ENCODE measurements at regions not wholly inside any gene's neighbourhood (a gene's known extent, or its start where the extent isn't known, plus 50 kb on each side); places are given as distances from the start of the nearest gene placed in this dataset.

GRCh38 chr11:46223252-46223513 is 54.3 kb upstream of the CREB3L1 start:
- Histone ChIP-seq H3F3A (ENCODE audit: insufficient read depth, low read length) (no peaks in the 10 kb centered on the region), H3K9me2 (replicated peaks; ENCODE audit: insufficient read depth, low read length) (no peaks in the 10 kb centered on the region), H3K9me3 (replicated peaks; ENCODE audit: insufficient read depth, low read length) (no peaks in the 10 kb centered on the region), H3K4me3 (ENCODE audit: low read length) (no peak overlapping the region), H3K9ac (ENCODE audit: low read length) (no peak overlapping the region), H3K27ac (ENCODE audit: low read length) (no peak overlapping the region), H3K79me2 (ENCODE audit: low read length) (no peaks in the 10 kb centered on the region), H3K4me2 (ENCODE audit: low read depth, low read length) (no peak overlapping the region), H2AFZ (ENCODE audit: low read length) (no peak overlapping the region), H3K27me3 (replicated peaks; ENCODE audit: insufficient read depth, low read length) (no peaks in the 10 kb centered on the region), H4K20me1 (ENCODE audit: insufficient read depth, low read length) (no peaks in the 10 kb centered on the region), H3K4me1 (ENCODE audit: low read length) (no peaks in the 10 kb centered on the region), H3K36me3 (replicated peaks; ENCODE audit: insufficient read depth, low read length) (no peaks in the 10 kb centered on the region)
- no peak for DNase-seq
- TF ChIP-seq EZH2phosphoT487 (IDR thresholded peaks at IDR 0.05; ENCODE audit: low read length) (no peak), CTCF (IDR thresholded peaks at IDR 0.05; ENCODE audit: low read length) (no peak), EZH2 (optimal IDR thresholded peaks at IDR 0.05; ENCODE audit: low read depth, low read length) (no peak)

DNA sequence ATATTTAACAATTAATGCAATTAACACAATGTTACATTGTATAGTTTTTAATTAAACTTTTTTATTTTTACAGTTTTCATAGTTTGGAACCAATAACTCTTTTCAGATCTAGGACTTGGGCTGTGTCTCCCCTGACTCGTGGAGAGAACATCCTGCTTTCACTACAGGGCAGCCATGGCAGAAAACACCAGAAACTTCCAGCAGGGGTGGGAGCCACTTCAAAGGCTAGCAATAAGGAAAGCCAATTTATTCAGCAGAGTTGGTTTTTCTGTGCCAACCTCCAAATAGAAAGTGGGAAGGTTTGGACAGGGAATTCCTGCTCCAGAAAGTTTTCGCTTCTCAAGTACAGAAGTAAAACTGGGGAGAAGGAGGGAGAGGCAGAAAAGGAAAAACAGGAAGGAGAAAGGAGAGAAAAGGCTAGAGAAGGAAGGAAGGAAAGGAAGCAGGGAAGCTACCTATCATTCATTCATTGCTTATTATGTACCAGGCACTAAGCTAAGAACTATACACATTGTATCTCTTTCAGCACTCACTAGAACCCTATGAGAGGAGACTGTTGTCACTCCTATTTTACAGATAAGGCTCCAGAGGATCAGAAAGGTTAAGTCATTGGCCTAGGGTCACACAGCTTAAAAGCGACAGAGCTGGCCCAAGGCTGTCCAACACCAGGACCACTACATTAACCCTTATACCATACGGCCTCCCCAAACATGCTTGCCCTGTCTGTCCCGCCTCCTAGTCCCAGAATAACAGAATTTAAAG is 54.8 kb upstream of the CREB3L1 start:
- Histone ChIP-seq H2AFZ (ENCODE audit: low read length) (no peak overlapping the region), H3K79me2 (ENCODE audit: low read length) (no peaks in the 10 kb centered on the region), H4K20me1 (ENCODE audit: insufficient read depth, low read length) (no peaks in the 10 kb centered on the region), H3K9ac (ENCODE audit: low read length) (no peak overlapping the region), H3K9me2 (replicated peaks; ENCODE audit: insufficient read depth, low read length) (no peaks in the 10 kb centered on the region), H3K4me2 (ENCODE audit: low read depth, low read length) (no peak overlapping the region), H3F3A (ENCODE audit: insufficient read depth, low read length) (no peaks in the 10 kb centered on the region), H3K4me3 (ENCODE audit: low read length) (no peak overlapping the region), H3K27ac (ENCODE audit: low read length) (no peak overlapping the region), H3K27me3 (replicated peaks; ENCODE audit: insufficient read depth, low read length) (no peaks in the 10 kb centered on the region), H3K4me1 (ENCODE audit: low read length) (no peaks in the 10 kb centered on the region), H3K36me3 (replicated peaks; ENCODE audit: insufficient read depth, low read length) (no peaks in the 10 kb centered on the region), H3K9me3 (replicated peaks; ENCODE audit: insufficient read depth, low read length) (no peaks in the 10 kb centered on the region)
- no peak for DNase-seq
- TF ChIP-seq EZH2phosphoT487 (IDR thresholded peaks at IDR 0.05; ENCODE audit: low read length) (no peak), EZH2 (optimal IDR thresholded peaks at IDR 0.05; ENCODE audit: low read depth, low read length) (no peak), CTCF (IDR thresholded peaks at IDR 0.05; ENCODE audit: low read length) (no peak)

DNA sequence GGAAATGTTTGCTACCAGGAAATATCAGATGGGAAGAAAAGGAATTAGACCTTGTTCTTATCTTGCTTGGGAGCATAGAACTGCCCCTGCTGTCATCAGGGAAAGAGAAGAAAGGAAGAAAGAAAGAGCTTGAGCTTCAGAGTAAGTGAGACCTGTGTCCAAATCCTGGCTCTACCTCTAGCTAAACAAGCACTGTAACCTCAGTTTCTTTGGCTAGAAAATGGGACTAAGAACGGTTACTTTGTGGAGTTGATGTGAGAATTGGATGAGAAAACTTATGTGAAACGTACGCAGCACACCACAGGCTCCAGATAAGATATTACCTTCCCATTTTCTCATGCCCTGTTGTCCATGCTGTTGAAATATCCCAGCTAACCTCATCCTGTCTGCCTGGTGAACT is 57.1 kb upstream of the CREB3L1 start:
- H4K20me1 ChIP-seq (ENCODE audit: insufficient read depth, low read length), result no peaks in the 10 kb centered on the region
- TF ChIP-seq EZH2 (optimal IDR thresholded peaks at IDR 0.05; ENCODE audit: low read depth, low read length) (no peak), EZH2phosphoT487 (IDR thresholded peaks at IDR 0.05; ENCODE audit: low read length) (no peak), CTCF (IDR thresholded peaks at IDR 0.05; ENCODE audit: low read length) (no peak)
- no peaks in the 10 kb centered on the region for H3K9me2 ChIP-seq (replicated peaks; ENCODE audit: insufficient read depth, low read length)
- no peaks in the 10 kb centered on the region for H3K27me3 ChIP-seq (replicated peaks; ENCODE audit: insufficient read depth, low read length)
- no peak overlapping the region for H3K4me2 ChIP-seq (ENCODE audit: low read depth, low read length)
- H3K27ac ChIP-seq (ENCODE audit: low read length), result no peak overlapping the region
- no peak overlapping the region for H2AFZ ChIP-seq (ENCODE audit: low read length)
- H3K4me1 ChIP-seq (ENCODE audit: low read length), result peaks cover 5% of the 10 kb centered on the region
- no peak for DNase-seq
- no peak overlapping the region for H3K9ac ChIP-seq (ENCODE audit: low read length)
- no peaks in the 10 kb centered on the region for H3K36me3 ChIP-seq (replicated peaks; ENCODE audit: insufficient read depth, low read length)
- no peaks in the 10 kb centered on the region for H3K9me3 ChIP-seq (replicated peaks; ENCODE audit: insufficient read depth, low read length)
- H3K4me3 ChIP-seq (ENCODE audit: low read length), result no peak overlapping the region
- H3K79me2 ChIP-seq (ENCODE audit: low read length), result no peaks in the 10 kb centered on the region
- no peaks in the 10 kb centered on the region for H3F3A ChIP-seq (ENCODE audit: insufficient read depth, low read length)
